Stomach (tissue), 8 donors: ENCODE measurements at regions not wholly inside any gene's neighbourhood (a gene's known extent, or its start where the extent isn't known, plus 50 kb on each side); places are given as distances from the start of the nearest gene placed in this dataset.

Experiments
- DNase-seq, 2 donors: peaks; one replicate each; pipeline versions ENCODE4 v3.0.0 to v3.0.0-alpha.2; 2013 to 2019
- H3K27ac ChIP-seq, 5 donors: fragments of 200-600 bp in 4 of 5; sonication (generic) in 4 of 5; one replicate each; pipeline ENCODE4 v1.5.1; 2013 to 2019; ENCODE audit warnings: mild to moderate bottlenecking in 1 of 5, moderate library complexity in 1 of 5
- H3K27me3 ChIP-seq, 3 donors: fragments of 200-600 bp; sonication (generic); one replicate each; pipeline ENCODE4 v1.5.1; 2017 to 2019; ENCODE audit warnings: mixed run types in 1 of 3
- H3K36me3 ChIP-seq, 4 donors: fragments of 200-600 bp; sonication (generic); 1 replicate in 3 of 4; 2 replicates in 1 of 4; pipeline ENCODE4 v1.5.1; 2016 to 2019
- H3K4me1 ChIP-seq, 4 donors: fragments of 200-600 bp; sonication (generic); one replicate each; pipeline ENCODE4 v1.5.1; 2016 to 2019
- H3K4me3 ChIP-seq, 4 donors: fragments of 200-600 bp; sonication (generic) in 3 of 4; one replicate each; pipeline ENCODE4 v1.5.1; 2016 to 2019; ENCODE audit warnings: mild to moderate bottlenecking in 1 of 4
- H3K9me3 ChIP-seq, 4 donors: fragments of 200-600 bp; sonication (generic); one replicate each; pipeline ENCODE4 v1.5.1; 2016 to 2019
- EP300 ChIP-seq: sonication (generic); formaldehyde crosslinking; IDR thresholded peaks from one replicate; pipeline ENCODE4 v1.6.1; 2017; ENCODE audit warnings: antibody characterized with exemption
- POLR2A ChIP-seq, 4 donors: fragments of 450-650 bp; IDR thresholded peaks; one replicate each; pipeline ENCODE4 v1.6.1; 2016; ENCODE audit warnings: antibody characterized with exemption in 4 of 4, control low read depth in 2 of 4, mild to moderate bottlenecking in 1 of 4, moderate library complexity in 1 of 4
- POLR2AphosphoS5 ChIP-seq, 3 donors: sonication (generic); formaldehyde crosslinking; IDR thresholded peaks; one replicate each; pipeline ENCODE4 v1.6.1; 2016; ENCODE audit warnings: antibody characterized with exemption in 3 of 3
- WGBS, 5 donors: extraction: QIAGEN DNeasy Blood & Tissue Kit in 3 of 5; methylation state at CpG; one replicate each; pipeline versions ENCODE4 v1.1.5 to v1.1.7; 2013 to 2018; 5-methylcytosine and 5-hydroxymethylcytosine counted together
- intact Hi-C: fragments of 100-400 bp; cut with DNase I; formaldehyde crosslinking; loops from one replicate; pipeline ENCODE4 v1.15.1; 2023; ENCODE audit warnings: low total_unique reads
- TF ChIP-seq, protein P1 (sequence below), 7 experiments: fragments of 450-650 bp in 4 of 7; fragments of 200-600 bp in 3 of 7; sonication (generic) in 3 of 7; IDR thresholded peaks; one replicate each; pipeline ENCODE4 v1.5.1; 2016 to 2019; ENCODE audit warnings: antibody characterized with exemption in 7 of 7, control low read depth in 2 of 7, mild to moderate bottlenecking in 1 of 7
- donor health status: healthy with polysubstance abuse.
- donor health status: Bipolar disorder and iron deficiency.
- donor health status: healthy.

DNA sequence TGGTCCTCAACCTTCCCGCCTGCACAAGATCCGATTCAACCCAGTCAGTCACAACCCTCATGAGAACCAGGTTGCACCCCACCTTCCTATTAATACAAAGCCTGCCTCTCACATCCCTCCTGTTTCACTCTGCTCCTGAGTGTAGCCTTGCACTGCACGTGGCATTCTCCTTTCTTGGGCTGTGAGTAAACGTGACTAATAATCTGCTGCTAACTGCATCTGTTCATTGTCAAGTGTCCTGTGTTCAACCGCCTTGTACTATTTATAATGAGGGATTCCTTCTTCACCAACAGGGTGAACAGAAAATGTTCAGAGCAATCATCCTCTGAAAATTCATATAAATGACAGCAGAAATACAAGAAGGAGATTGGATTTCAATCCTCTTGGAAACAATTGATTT is 1608.2 kb downstream of the SLITRK5 start:
- DNase-seq = peak in 1 of 2 donors; percentile 49
- Histone ChIP-seq H3K27me3 (no peaks in the 10 kb centered on the region), H3K9me3 (no peaks in the 10 kb centered on the region), H3K4me3 (no peak overlapping the region), H3K27ac (no peak overlapping the region), H3K36me3 (no peaks in the 10 kb centered on the region), H3K4me1 (no peaks in the 10 kb centered on the region)
- TF ChIP-seq POLR2AphosphoS5 (IDR thresholded peaks at IDR 0.05) (no peak), EP300 (no peak), POLR2A (IDR thresholded peaks at IDR 0.05) (no peak)
- TF ChIP-seq, protein P1, sequence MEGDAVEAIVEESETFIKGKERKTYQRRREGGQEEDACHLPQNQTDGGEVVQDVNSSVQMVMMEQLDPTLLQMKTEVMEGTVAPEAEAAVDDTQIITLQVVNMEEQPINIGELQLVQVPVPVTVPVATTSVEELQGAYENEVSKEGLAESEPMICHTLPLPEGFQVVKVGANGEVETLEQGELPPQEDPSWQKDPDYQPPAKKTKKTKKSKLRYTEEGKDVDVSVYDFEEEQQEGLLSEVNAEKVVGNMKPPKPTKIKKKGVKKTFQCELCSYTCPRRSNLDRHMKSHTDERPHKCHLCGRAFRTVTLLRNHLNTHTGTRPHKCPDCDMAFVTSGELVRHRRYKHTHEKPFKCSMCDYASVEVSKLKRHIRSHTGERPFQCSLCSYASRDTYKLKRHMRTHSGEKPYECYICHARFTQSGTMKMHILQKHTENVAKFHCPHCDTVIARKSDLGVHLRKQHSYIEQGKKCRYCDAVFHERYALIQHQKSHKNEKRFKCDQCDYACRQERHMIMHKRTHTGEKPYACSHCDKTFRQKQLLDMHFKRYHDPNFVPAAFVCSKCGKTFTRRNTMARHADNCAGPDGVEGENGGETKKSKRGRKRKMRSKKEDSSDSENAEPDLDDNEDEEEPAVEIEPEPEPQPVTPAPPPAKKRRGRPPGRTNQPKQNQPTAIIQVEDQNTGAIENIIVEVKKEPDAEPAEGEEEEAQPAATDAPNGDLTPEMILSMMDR (IDR thresholded peaks at IDR 0.05) = no peak
- intact Hi-C loops = no loop called here
- 68 to 91% (median 83%) methylated on average over 5 of the region's 5 CpGs for WGBS, 5 donors

- 79 to 95% (median 88%) methylated on average over 3 of the region's 3 CpGs for WGBS, 5 donors
- no peak for DNase-seq
- Histone ChIP-seq H3K9me3 (no peaks in the 10 kb centered on the region), H3K36me3 (no peaks in the 10 kb centered on the region), H3K4me3 (no peak overlapping the region), H3K27ac (no peak overlapping the region), H3K27me3 (no peaks in the 10 kb centered on the region), H3K4me1 (no peaks in the 10 kb centered on the region)
- TF ChIP-seq, protein P1 (IDR thresholded peaks at IDR 0.05) = no peak
- TF ChIP-seq POLR2A (IDR thresholded peaks at IDR 0.05) (no peak), POLR2AphosphoS5 (IDR thresholded peaks at IDR 0.05) (no peak), EP300 (no peak)
- intact Hi-C loops = no loop called here
Measured at GRCh38 chr13:89281331-89281730, 1610.2 kb downstream of the SLITRK5 start.

- H3K4me1 ChIP-seq = no peaks in the 10 kb centered on the region
- H3K9me3 ChIP-seq = peaks cover 0 to 6% (median 2%) of the 10 kb centered on the region in 4 donors
- 93 to 100% (median 95%) methylated on average over 1 of the region's 1 CpG for WGBS, 5 donors
- intact Hi-C loops = no loop called here
- no peak for TF ChIP-seq POLR2AphosphoS5 (IDR thresholded peaks at IDR 0.05)
- TF ChIP-seq, protein P1 (IDR thresholded peaks at IDR 0.05) = no peak
- TF ChIP-seq POLR2A (IDR thresholded peaks at IDR 0.05) = no peak
- no peak for TF ChIP-seq EP300
- no peak overlapping the region for H3K27ac ChIP-seq
- no peak for DNase-seq
- no peaks in the 10 kb centered on the region for H3K36me3 ChIP-seq
- H3K27me3 ChIP-seq = no peaks in the 10 kb centered on the region
- no peak overlapping the region for H3K4me3 ChIP-seq
Measured at GRCh38 chr13:89282241-89282640, 1611.1 kb downstream of the SLITRK5 start.

DNA sequence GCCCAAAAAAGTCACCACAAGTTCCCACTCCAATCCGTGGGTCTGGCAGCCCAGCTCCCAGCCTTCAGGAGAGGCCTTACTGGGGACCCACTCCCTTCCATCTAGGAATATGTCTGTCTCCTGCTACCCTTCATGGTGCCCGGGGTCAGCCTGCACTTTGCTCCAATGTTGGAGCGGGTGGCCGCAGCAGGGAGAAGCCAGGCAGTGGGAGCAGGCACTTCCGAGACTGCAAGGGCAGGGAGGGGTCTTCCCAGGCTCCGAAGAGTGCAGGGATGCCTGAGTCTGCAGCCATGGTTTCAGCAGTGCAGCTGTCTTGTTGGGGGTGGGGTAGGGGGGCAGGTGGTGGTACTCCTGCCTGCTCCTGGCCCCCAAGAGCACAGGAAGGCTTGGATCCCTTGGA is 1616.2 kb downstream of the SLITRK5 start:
- DNase-seq = no peak
- Histone ChIP-seq H3K27ac (no peak overlapping the region), H3K36me3 (no peaks in the 10 kb centered on the region), H3K9me3 (peaks cover 0 to 22% (median 10%) of the 10 kb centered on the region in 4 donors), H3K27me3 (no peaks in the 10 kb centered on the region), H3K4me1 (no peaks in the 10 kb centered on the region), H3K4me3 (no peak overlapping the region)
- intact Hi-C loops = no loop called here
- TF ChIP-seq POLR2A (IDR thresholded peaks at IDR 0.05) = no peak
- no peak for TF ChIP-seq POLR2AphosphoS5 (IDR thresholded peaks at IDR 0.05)
- TF ChIP-seq, protein P1 (IDR thresholded peaks at IDR 0.05) = no peak
- TF ChIP-seq EP300 = no peak
- 51 to 95% (median 61%) methylated on average over 5 to 6 of the region's 6 CpGs for WGBS, 5 donors
